H1 (cell line): ENCODE measurements at regions not wholly inside any gene's neighbourhood (a gene's known extent, or its start where the extent isn't known, plus 50 kb on each side); places are given as distances from the start of the nearest gene placed in this dataset.

ENCODE experiments used
- CTCF ChIA-PET: fragments of 300-600 bp; sonication (Branson Sonifier 250); formaldehyde crosslinking; loops from one replicate; lab custom pipeline; 2021; ENCODE audit not compliant: partially characterized antibody; lab: Charles Lee
- POLR2A ChIA-PET: fragments of 300-600 bp; sonication (Branson Sonifier 250); formaldehyde crosslinking; loops from one replicate; lab custom pipeline; 2021; ENCODE audit warnings: inconsistent platforms; ENCODE audit not compliant: partially characterized antibody; lab: Charles Lee
- DNase-seq, 2 experiments: peaks; one replicate each; pipeline versions ENCODE4 v3.0.0 to v3.0.0-alpha.2; 2010 to 2022; ENCODE audit warnings: low spot score in 2 of 2, low read depth in 1 of 2, mixed read lengths in 1 of 2
- FAIRE-seq: peaks from 2 replicates; lab custom pipeline; 2011; peaks lifted over from hg19 to GRCh38; lab: Jason Lieb, UNC
- H2AFZ ChIP-seq: 2 replicates; pipeline ENCODE4 v1.8.1; 2012; ENCODE audit warnings: low read length, inconsistent platforms
- H2AK5ac ChIP-seq: 2 replicates; pipeline ENCODE4 v1.6.1; 2013; ENCODE audit warnings: low read depth, low read length
- H2BK120ac ChIP-seq: replicated peaks from 2 replicates; pipeline ENCODE3; 2013; ENCODE audit warnings: low read depth, low read length, inconsistent platforms
- H2BK12ac ChIP-seq: 2 replicates; pipeline ENCODE4 v1.6.1; 2013; ENCODE audit warnings: low read depth, low read length
- H2BK15ac ChIP-seq: 2 replicates; pipeline ENCODE4 v1.6.1; 2013; ENCODE audit warnings: low read length
- H2BK20ac ChIP-seq: 2 replicates; pipeline ENCODE4 v1.6.1; 2013; ENCODE audit warnings: low read length
- H2BK5ac ChIP-seq: 2 replicates; pipeline ENCODE4 v1.6.1; 2013; ENCODE audit warnings: low read depth, low read length
- H3K14ac ChIP-seq: 2 replicates; pipeline ENCODE4 v1.6.1; 2013; ENCODE audit warnings: inconsistent platforms; ENCODE audit not compliant: insufficient read length
- H3K18ac ChIP-seq: 2 replicates; pipeline ENCODE4 v1.6.1; 2013; ENCODE audit warnings: low read length; ENCODE audit errors: extremely low read depth
- H3K23ac ChIP-seq: 2 replicates; pipeline ENCODE4 v1.6.1; 2013; ENCODE audit warnings: inconsistent platforms; ENCODE audit not compliant: insufficient read length
- H3K23me2 ChIP-seq: 2 replicates; pipeline ENCODE4 v1.6.1; 2013; ENCODE audit warnings: low read depth, low read length
- H3K27ac ChIP-seq: 2 replicates; pipeline ENCODE4 v1.6.1; 2011; ENCODE audit warnings: low read depth, low read length, inconsistent platforms
- H3K27me3 ChIP-seq, 4 experiments: replicated peaks in 1 of 4; 1 replicate in 1 of 4; 2 replicates in 3 of 4; pipeline versions ENCODE4 v1.6.1 to v1.8.1; 2011 to 2013; ENCODE audit warnings: low read length in 3 of 4, mild to moderate bottlenecking in 3 of 4, inconsistent platforms in 2 of 4, mixed read lengths in 2 of 4, moderate library complexity in 1 of 4; ENCODE audit not compliant: control insufficient read depth in 3 of 4, insufficient read depth in 3 of 4; ENCODE audit errors: extremely low read depth in 1 of 4
- H3K36me3 ChIP-seq, 4 experiments: 2 replicates each; pipeline versions ENCODE4 v1.6.1 to v1.8.1; 2011 to 2013; ENCODE audit warnings: mild to moderate bottlenecking in 4 of 4, low read length in 3 of 4, moderate library complexity in 2 of 4, control low read depth in 1 of 4, inconsistent platforms in 1 of 4; ENCODE audit not compliant: insufficient read depth in 4 of 4, control insufficient read depth in 2 of 4
- H3K4ac ChIP-seq: replicated peaks from 2 replicates; pipeline ENCODE3; 2013; ENCODE audit warnings: low read length, low read depth, mixed read lengths, inconsistent platforms; ENCODE audit not compliant: insufficient read length
- H3K4me1 ChIP-seq, 4 experiments: replicated peaks in 1 of 4; 1 replicate in 1 of 4; 2 replicates in 3 of 4; pipeline versions ENCODE4 v1.6.1 to v1.8.1; 2011 to 2013; ENCODE audit warnings: low read length in 3 of 4, inconsistent platforms in 2 of 4, mixed read lengths in 1 of 4; ENCODE audit not compliant: insufficient read depth in 4 of 4, control insufficient read depth in 3 of 4
- H3K4me2 ChIP-seq, 2 experiments: 2 replicates each; pipeline versions ENCODE4 v1.6.1 to v1.8.1; 2011 to 2013; ENCODE audit warnings: low read depth in 2 of 2, low read length in 2 of 2, control low read depth in 1 of 2, inconsistent platforms in 1 of 2, mild to moderate bottlenecking in 1 of 2; ENCODE audit not compliant: insufficient read depth in 1 of 2
- H3K4me3 ChIP-seq, 4 experiments: fragments of 200-600, 300-600 bp in 1 of 4; sonication (generic), shearing (Covaris generic), sonication (Bioruptor Twin) in 1 of 4; 2 replicates each; pipeline versions ENCODE4 v1.5.1 to v1.8.1; 2011 to 2016; ENCODE audit warnings: low read length in 4 of 4, low read depth in 3 of 4, control low read depth in 2 of 4, inconsistent platforms in 2 of 4, mild to moderate bottlenecking in 2 of 4, mixed read lengths in 1 of 4, moderate library complexity in 1 of 4; ENCODE audit not compliant: insufficient read depth in 2 of 4; ENCODE audit errors: extremely low read depth in 1 of 4
- H3K56ac ChIP-seq: replicated peaks from 2 replicates; pipeline ENCODE3; 2013; ENCODE audit warnings: low read depth, mild to moderate bottlenecking, mixed read lengths, low read length, inconsistent platforms; ENCODE audit not compliant: insufficient read length
- H3K79me1 ChIP-seq: 2 replicates; pipeline ENCODE4 v1.6.1; 2013; ENCODE audit warnings: low read depth, low read length, control low read depth
- H3K79me2 ChIP-seq, 2 experiments: 2 replicates each; pipeline versions ENCODE4 v1.6.1 to v1.8.1; 2012 to 2013; ENCODE audit warnings: low read length in 2 of 2, mild to moderate bottlenecking in 2 of 2, inconsistent platforms in 1 of 2; ENCODE audit not compliant: insufficient read depth in 2 of 2, control insufficient read depth in 1 of 2
- H3K9ac ChIP-seq, 4 experiments: replicated peaks in 1 of 4; 1 replicate in 1 of 4; 2 replicates in 3 of 4; pipeline versions ENCODE4 v1.6.1 to v1.8.1; 2011 to 2013; ENCODE audit warnings: low read depth in 3 of 4, low read length in 3 of 4, control low read depth in 2 of 4, mild to moderate bottlenecking in 2 of 4, moderate library complexity in 2 of 4, inconsistent platforms in 1 of 4; ENCODE audit errors: extremely low read depth in 1 of 4
- H3K9me3 ChIP-seq, 2 experiments: 2 replicates each; pipeline versions ENCODE4 v1.6.1 to v1.8.1; 2012 to 2013; ENCODE audit warnings: mild to moderate bottlenecking in 2 of 2, moderate library complexity in 2 of 2, control low read depth in 1 of 2, inconsistent platforms in 1 of 2, low read depth in 1 of 2, low read length in 1 of 2, mixed read lengths in 1 of 2; ENCODE audit not compliant: insufficient read depth in 2 of 2
- H4K20me1 ChIP-seq, 2 experiments: replicated peaks in 1 of 2; 2 replicates each; pipeline versions ENCODE3 to v1.8.1; 2011 to 2013; ENCODE audit warnings: inconsistent platforms in 2 of 2, low read length in 2 of 2, mild to moderate bottlenecking in 1 of 2; ENCODE audit not compliant: insufficient read depth in 2 of 2, control insufficient read depth in 1 of 2
- H4K5ac ChIP-seq: 2 replicates; pipeline ENCODE4 v1.6.1; 2013; ENCODE audit warnings: low read length, low read depth, mixed read lengths, inconsistent platforms; ENCODE audit not compliant: insufficient read length
- H4K8ac ChIP-seq: 2 replicates; pipeline ENCODE4 v1.8.0; 2013; ENCODE audit warnings: mild to moderate bottlenecking, moderate library complexity, low read length, inconsistent platforms; ENCODE audit not compliant: insufficient read depth; ENCODE audit errors: extremely low read depth
- H4K91ac ChIP-seq: replicated peaks from 2 replicates; pipeline ENCODE3; 2013; ENCODE audit warnings: low read length, mixed read lengths, inconsistent platforms; ENCODE audit not compliant: insufficient read length
- BCL11A ChIP-seq, 2 experiments: IDR thresholded peaks; one replicate each; pipeline ENCODE4 v1.6.1; 2011; ENCODE audit warnings: low read depth in 2 of 2, low read length in 2 of 2, mild to moderate bottlenecking in 2 of 2
- CHD2 ChIP-seq: IDR thresholded peaks from 2 replicates; pipeline ENCODE4 v1.6.1; 2012; ENCODE audit warnings: low read length, improper control_type of control experiment
- GTF2F1 ChIP-seq: IDR thresholded peaks from 2 replicates; pipeline ENCODE4 v1.6.1; 2012; ENCODE audit warnings: low read depth, low read length, improper control_type of control experiment, borderline replicate concordance
- HDAC2 ChIP-seq, 2 experiments: fragments of 300-600 bp in 1 of 2; sonication (generic) in 1 of 2; IDR thresholded peaks; 2 replicates each; pipeline ENCODE4 v1.6.1; 2011 to 2012; ENCODE audit warnings: low read depth in 2 of 2, low read length in 2 of 2, mild to moderate bottlenecking in 2 of 2, moderate library complexity in 2 of 2, borderline replicate concordance in 1 of 2, inconsistent platforms in 1 of 2
- HDAC6 ChIP-seq: IDR thresholded peaks from one replicate; pipeline ENCODE4 v1.7.1; 2012; ENCODE audit warnings: low read depth, mild to moderate bottlenecking, inconsistent platforms, low read length, moderate library complexity
- KDM4A ChIP-seq: IDR thresholded peaks from one replicate; pipeline ENCODE4 v1.7.1; 2012; ENCODE audit warnings: low read depth, mild to moderate bottlenecking, moderate library complexity, low read length, inconsistent platforms; ENCODE audit not compliant: severe bottlenecking
- POU5F1 ChIP-seq: IDR thresholded peaks from 2 replicates; pipeline ENCODE4 v1.6.1; 2011; ENCODE audit warnings: low read depth, mild to moderate bottlenecking, low read length, moderate library complexity
- RAD21 ChIP-seq, 2 experiments: IDR thresholded peaks in 1 of 2; conservative IDR thresholded peaks in 1 of 2; 2 replicates each; pipeline ENCODE4 v1.6.1; 2011; ENCODE audit warnings: low read depth in 2 of 2, low read length in 2 of 2, improper control_type of control experiment in 1 of 2, inconsistent platforms in 1 of 2, mild to moderate bottlenecking in 1 of 2, moderate library complexity in 1 of 2
- RFX5 ChIP-seq: IDR thresholded peaks from 2 replicates; pipeline ENCODE4 v1.6.1; 2011; ENCODE audit warnings: low read depth, low read length, improper control_type of control experiment, borderline replicate concordance
- TBP ChIP-seq: IDR thresholded peaks from 2 replicates; pipeline ENCODE4 v1.6.1; 2011; ENCODE audit warnings: low read depth, low read length, improper control_type of control experiment
- WGBS, 2 experiments: shearing (Covaris generic) in 1 of 2; methylation state at CpG; one replicate each; pipeline versions ENCODE4 v1.1.6 to v1.1.7; 2013 to 2015; ENCODE audit warnings: low lambda C conversion rate in 2 of 2, mixed read lengths in 2 of 2, inconsistent platforms in 1 of 2, low coverage in 1 of 2, missing lambda C conversion rate in 1 of 2; ENCODE audit not compliant: insufficient replicate concordance in 2 of 2, insufficient coverage in 1 of 2, insufficient read length in 1 of 2; ENCODE audit errors: extremely low coverage in 1 of 2, missing lambda C conversion rate in 1 of 2; 5-methylcytosine and 5-hydroxymethylcytosine counted together

- H3K18ac ChIP-seq = no peak overlapping the region
- no peak for FAIRE-seq
- no peak for TF ChIP-seq HDAC6
- TF ChIP-seq KDM4A = no peak
- no peak for TF ChIP-seq RFX5
- TF ChIP-seq BCL11A (IDR thresholded peaks at IDR 0.05; ENCODE audit: low read depth in 2 of 2, low read length in 2 of 2) = no peak
- no peak for TF ChIP-seq GTF2F1
- no peak for TF ChIP-seq RAD21 (IDR thresholded peaks at IDR 0.05 in 1 of 2, conservative IDR thresholded peaks at IDR 0.05 in 1 of 2; ENCODE audit: low read depth in 2 of 2, low read length in 2 of 2)
- no peak for TF ChIP-seq CHD2
- no peak for TF ChIP-seq HDAC2 (IDR thresholded peaks at IDR 0.05; ENCODE audit: borderline replicate concordance in 1 of 2, low read depth in 2 of 2, low read length in 2 of 2)
- TF ChIP-seq TBP = no peak
- TF ChIP-seq POU5F1 = no peak
- TF ChIP-seq, all 59 proteins: peak for 0
- Histone ChIP-seq H2AK5ac (no peak overlapping the region), H4K8ac (no peak overlapping the region), H3K79me2 (no peaks in the 10 kb centered on the region), H3K56ac (no peak overlapping the region), H4K91ac (no peak overlapping the region), H3K9me3 (peaks cover 0 to 2% of the 10 kb centered on the region in 2 experiments; a peak in 2 of 4 replicates), H3K27ac (no peak overlapping the region), H3K79me1 (no peaks in the 10 kb centered on the region), H2BK120ac (no peak overlapping the region), H4K20me1 (no peaks in the 10 kb centered on the region), H3K23ac (no peak overlapping the region), H2BK12ac (no peak overlapping the region), H2BK15ac (no peak overlapping the region), H3K4me2 (no peak overlapping the region), H2BK20ac (no peak overlapping the region), H3K36me3 (no peaks in the 10 kb centered on the region), H3K27me3 (no peaks in the 10 kb centered on the region), H2BK5ac (no peak overlapping the region), H3K23me2 (no peaks in the 10 kb centered on the region), H4K5ac (no peak overlapping the region), H3K4me3 (no peak overlapping the region), H2AFZ (no peak overlapping the region; the same call in 1 of the 2 replicates), H3K4me1 (no peaks in the 10 kb centered on the region), H3K9ac (no peak overlapping the region), H3K4ac (no peak overlapping the region), H3K14ac (no peak overlapping the region)
- POLR2A ChIA-PET = no interaction called here
- 82% methylated on average over 1 of the region's 1 CpG; no CpG with 5 or more reads in 1 of the 2 experiments for WGBS, 2 experiments
- no peak for DNase-seq
- CTCF ChIA-PET = interaction anchor here (1.1 kb wide), 1 partner anchor 28 kb away, joined by 3 read pairs; no protein-coding TSS in a partner anchor
Measured at GRCh38 chr7:84452618-84453017, 258.0 kb upstream of the SEMA3A start.
